IPS-18a (cell line): ENCODE measurements at regions not wholly inside any gene's neighbourhood (a gene's known extent, or its start where the extent isn't known, plus 50 kb on each side); places are given as distances from the start of the nearest gene placed in this dataset.
"Not testable (repeated sequence)": the region's sequence is repeated elsewhere in the genome, so short reads cannot be mapped to it uniquely, and the experiment has no call there.

ENCODE experiments used
- H3K27ac ChIP-seq: one replicate; pipeline ENCODE4 v1.5.1; 2013; ENCODE audit warnings: low read length
- H3K27me3 ChIP-seq: one replicate; pipeline ENCODE4 v1.6.1; 2013; ENCODE audit warnings: mild to moderate bottlenecking, low read length; ENCODE audit not compliant: control insufficient read depth, insufficient read depth
- H3K36me3 ChIP-seq: one replicate; pipeline ENCODE4 v1.6.1; 2013; ENCODE audit warnings: low read depth, low read length; ENCODE audit not compliant: control insufficient read depth
- H3K4me1 ChIP-seq: one replicate; pipeline ENCODE4 v1.6.1; 2013; ENCODE audit warnings: low read depth, low read length; ENCODE audit not compliant: control insufficient read depth
- H3K4me3 ChIP-seq: one replicate; pipeline ENCODE4 v1.5.1; 2013; ENCODE audit warnings: low read length
- H3K9ac ChIP-seq: one replicate; pipeline ENCODE4 v1.6.1; 2013; ENCODE audit warnings: mild to moderate bottlenecking, low read length, moderate library complexity
- H3K9me3 ChIP-seq: one replicate; pipeline ENCODE4 v1.6.1; 2013; ENCODE audit warnings: low read depth, low read length; ENCODE audit not compliant: control insufficient read depth

DNA sequence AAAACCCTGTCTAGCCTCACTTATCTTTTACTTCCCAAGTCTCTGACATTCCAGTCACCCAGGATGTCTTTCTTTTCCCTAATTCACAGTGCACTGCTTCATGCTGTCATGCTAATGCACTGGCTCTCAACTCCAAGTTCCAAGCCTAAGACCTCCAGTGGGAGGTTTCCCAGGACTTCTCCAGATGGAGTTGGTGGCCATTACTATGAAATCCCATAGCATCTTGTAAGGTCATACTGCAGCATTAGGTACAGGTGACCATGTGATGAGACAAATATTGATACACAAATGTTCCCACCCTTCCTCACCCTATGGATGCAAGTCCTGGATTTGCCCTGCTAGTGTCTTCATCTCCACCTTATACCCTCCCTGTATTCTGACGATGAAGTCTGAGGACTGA lies 138.6 kb upstream of the PRICKLE2 start:
- H3K9ac ChIP-seq: no peak overlapping the region
- H3K4me3 ChIP-seq: no peak overlapping the region
- H3K27ac ChIP-seq: no peak overlapping the region
- H3K27me3 ChIP-seq: no peaks in the 10 kb centered on the region
- H3K9me3 ChIP-seq: no peaks in the 10 kb centered on the region
- H3K4me1 ChIP-seq: peaks cover 3% of the 10 kb centered on the region
- no peaks in the 10 kb centered on the region for H3K36me3 ChIP-seq

DNA sequence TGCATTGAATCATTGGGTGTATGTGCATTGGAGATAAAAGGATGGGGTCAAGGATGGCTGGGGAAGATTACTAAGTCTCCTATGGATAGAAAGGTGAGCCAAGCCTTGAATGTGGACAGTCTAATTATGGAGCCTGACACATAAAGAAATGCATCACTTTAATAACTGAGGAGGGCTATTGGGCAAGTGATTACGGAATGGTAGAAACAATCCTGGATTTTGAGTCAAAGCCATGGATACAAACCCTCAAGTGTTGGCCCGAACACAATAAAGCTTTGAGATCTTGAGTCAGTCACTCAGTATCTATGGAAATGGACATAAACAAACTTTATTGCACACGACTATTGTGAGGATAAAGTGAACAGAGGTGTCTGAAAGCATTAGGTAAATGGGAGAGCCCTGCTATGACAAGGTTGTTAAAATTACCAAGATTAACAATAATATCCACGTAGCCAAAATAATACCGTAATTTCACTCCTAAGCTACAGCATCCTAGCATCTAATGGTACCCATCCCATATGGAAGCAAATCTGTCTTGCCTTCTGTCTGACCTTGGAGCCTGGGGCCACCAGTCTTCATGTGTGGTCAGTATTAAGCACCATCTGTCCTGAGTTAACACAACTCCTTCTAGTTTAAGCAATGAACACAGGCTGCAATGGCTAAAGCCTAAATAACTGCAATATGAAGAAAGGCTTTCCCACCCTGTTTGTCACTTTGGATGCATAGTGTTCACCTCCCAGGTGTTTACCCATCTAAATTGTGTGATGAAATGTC lies 136.9 kb upstream of the PRICKLE2 start:
- H3K27me3 ChIP-seq: no peaks in the 10 kb centered on the region
- no peaks in the 10 kb centered on the region for H3K36me3 ChIP-seq
- H3K9me3 ChIP-seq: no peaks in the 10 kb centered on the region
- peaks cover 5% of the 10 kb centered on the region for H3K4me1 ChIP-seq
- H3K27ac ChIP-seq: no peak overlapping the region
- no peak overlapping the region for H3K9ac ChIP-seq
- H3K4me3 ChIP-seq: no peak overlapping the region

DNA sequence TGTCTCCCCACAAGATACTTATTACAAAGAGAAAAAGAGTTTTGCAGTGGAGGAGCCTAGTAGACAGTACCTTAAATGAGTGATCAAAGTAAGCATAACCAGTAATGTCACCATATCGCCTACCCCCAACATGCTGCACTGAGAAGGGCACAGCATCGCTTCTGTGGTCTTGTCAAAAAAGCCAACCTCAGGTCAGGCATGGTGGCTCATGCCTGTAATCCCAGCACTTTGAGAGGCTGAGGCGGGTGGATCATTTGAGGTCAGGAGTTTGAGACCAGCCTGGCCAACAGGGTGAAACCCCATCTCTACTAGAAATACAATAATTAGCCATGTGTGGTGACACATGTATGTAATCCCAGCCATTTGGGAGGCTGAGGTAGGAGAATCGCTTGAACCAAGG lies 135.8 kb upstream of the PRICKLE2 start:
- H3K27ac ChIP-seq, H3K4me3 ChIP-seq, H3K27me3 ChIP-seq, H3K9me3 ChIP-seq, H3K4me1 ChIP-seq, H3K36me3 ChIP-seq, H3K9ac ChIP-seq: not testable (repeated sequence)

DNA sequence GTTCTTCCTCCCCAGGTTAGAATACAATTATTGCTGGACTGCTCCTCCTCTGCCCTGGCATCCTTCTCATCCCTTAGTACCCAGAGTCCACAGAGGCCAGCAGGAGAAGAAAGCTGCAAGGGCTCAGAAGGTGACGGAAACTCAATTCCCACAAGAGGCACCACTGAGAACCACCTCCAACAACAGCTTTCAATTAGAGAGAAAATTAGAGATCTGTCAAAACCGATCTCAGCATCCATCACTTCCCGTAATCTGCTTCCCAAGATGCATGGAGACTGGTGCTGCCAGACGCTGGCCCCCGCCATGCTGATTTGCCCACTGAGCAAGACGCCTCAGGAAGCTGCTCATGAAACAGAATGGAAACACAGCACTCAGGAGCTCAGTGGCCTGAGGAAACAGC lies 135.0 kb upstream of the PRICKLE2 start:
- Histone ChIP-seq H3K4me1 (peaks cover 5% of the 10 kb centered on the region), H3K36me3 (no peaks in the 10 kb centered on the region), H3K4me3 (no peak overlapping the region), H3K9ac (no peak overlapping the region), H3K27ac (no peak overlapping the region), H3K9me3 (no peaks in the 10 kb centered on the region), H3K27me3 (no peaks in the 10 kb centered on the region)

DNA sequence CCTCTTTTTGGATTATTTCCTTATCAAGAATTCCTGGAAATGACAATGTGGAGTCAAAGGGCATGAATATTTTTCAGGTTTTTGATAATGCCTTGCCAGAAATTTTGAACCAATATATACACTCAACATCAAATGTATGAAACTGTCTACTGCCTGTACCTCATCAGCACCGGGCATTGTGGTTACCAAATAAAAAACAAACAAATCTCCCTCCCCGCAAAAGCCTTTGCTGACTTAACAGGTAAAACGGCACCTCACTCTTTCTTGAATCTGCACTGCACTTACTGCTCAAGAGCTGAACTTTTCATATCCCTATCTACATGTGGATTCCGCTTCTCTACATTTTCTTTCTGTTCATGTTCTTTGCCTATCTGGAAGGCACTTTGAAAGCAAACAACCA lies 134.5 kb upstream of the PRICKLE2 start:
- Histone ChIP-seq H3K9me3 (no peaks in the 10 kb centered on the region), H3K4me3 (no peak overlapping the region), H3K27ac (no peak overlapping the region), H3K4me1 (peaks cover 5% of the 10 kb centered on the region), H3K9ac (no peak overlapping the region), H3K27me3 (no peaks in the 10 kb centered on the region), H3K36me3 (no peaks in the 10 kb centered on the region)

DNA sequence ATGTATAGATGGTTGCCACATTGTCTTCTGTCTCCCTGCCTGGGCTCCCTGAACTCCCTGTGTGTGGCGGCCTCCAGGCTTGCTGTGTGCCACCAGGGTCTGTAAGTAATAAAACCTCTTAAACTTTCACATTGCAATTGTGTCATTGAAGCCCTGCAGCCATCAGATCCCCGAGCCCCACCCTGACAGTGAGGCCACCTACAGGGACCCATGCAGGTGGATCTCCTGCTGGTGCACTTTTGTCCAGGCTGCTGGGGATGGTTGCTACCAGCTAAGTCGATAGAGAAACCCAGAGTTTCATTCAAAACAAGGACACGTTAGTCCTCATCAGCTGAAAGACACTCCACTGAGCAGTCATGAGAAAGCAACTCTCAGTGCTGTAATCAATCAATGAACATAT lies 133.6 kb upstream of the PRICKLE2 start:
- H3K9ac ChIP-seq: no peak overlapping the region

DNA sequence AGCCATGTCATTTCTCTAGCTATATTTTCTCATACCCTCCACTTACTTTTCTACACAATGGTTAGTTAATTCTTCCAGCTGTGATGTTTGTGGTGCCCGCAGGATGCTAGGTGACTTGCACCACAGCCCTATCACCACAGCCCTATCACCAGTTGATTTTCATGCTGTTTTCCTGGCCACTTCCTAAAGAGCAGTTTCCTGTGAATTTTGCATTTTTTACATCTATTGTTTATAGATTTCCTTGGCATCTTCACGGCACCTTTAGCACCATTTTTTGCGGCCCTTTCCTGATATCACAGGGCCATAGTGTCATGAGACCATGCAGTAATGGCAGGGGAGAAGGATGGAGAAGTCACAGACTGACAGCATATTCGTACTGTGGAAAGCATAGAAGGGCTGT lies 132.9 kb upstream of the PRICKLE2 start:
- Histone ChIP-seq H3K36me3 (no peaks in the 10 kb centered on the region), H3K4me3 (no peak overlapping the region), H3K27ac (no peak overlapping the region), H3K4me1 (peaks cover 5% of the 10 kb centered on the region), H3K9me3 (no peaks in the 10 kb centered on the region), H3K27me3 (no peaks in the 10 kb centered on the region), H3K9ac (no peak overlapping the region)

More for the DNA sequence above, 133.6 kb upstream of the PRICKLE2 start:
- no peaks in the 10 kb centered on the region for H3K9me3 ChIP-seq
- H3K36me3 ChIP-seq: no peaks in the 10 kb centered on the region
- H3K4me3 ChIP-seq: no peak overlapping the region
- H3K27ac ChIP-seq: no peak overlapping the region
- H3K4me1 ChIP-seq: peaks cover 5% of the 10 kb centered on the region
- no peaks in the 10 kb centered on the region for H3K27me3 ChIP-seq

DNA sequence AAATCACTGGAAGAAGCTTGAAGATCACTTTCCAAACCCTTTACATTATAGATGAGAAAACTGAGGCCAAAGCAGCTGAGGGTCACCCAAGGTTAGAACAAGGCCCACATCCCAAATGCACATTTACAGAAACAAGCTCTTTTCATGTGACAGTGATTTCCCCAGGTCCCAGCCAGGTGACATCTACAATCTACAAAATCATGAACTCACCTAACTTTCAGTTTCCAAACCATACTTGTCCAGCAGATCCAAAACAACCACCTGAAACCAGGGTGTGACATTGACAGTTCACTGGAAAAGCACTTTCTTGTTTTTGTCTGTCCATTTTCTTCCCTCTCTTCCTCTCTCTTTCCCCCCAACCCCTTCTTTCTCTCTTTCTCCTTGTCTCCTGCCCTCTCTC lies 132.2 kb upstream of the PRICKLE2 start:
- Histone ChIP-seq H3K4me1 (peaks cover 5% of the 10 kb centered on the region), H3K27ac (no peak overlapping the region), H3K4me3 (no peak overlapping the region), H3K9me3 (no peaks in the 10 kb centered on the region), H3K36me3 (no peaks in the 10 kb centered on the region), H3K27me3 (no peaks in the 10 kb centered on the region), H3K9ac (no peak overlapping the region)

DNA sequence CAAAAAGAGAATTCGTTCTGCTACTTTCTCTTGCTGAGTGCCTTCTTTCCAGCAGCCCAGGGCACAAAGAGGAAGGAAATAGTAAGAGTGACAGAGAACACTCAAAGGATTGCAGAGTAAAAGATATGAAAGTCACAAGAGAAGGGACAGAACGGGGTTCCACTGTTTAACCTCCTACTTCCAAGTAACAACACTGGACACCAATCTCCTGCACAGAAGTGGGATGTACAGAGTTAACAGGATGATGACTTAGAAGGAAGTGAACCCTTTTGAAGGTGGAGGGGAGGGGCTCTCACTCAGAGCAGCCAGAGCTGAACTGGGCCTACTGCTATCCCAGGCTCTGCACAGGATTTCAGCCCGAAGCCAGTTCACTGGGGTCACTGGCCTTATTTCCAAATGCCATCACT lies 130.1 kb upstream of the PRICKLE2 start:
- Histone ChIP-seq H3K4me1 (peaks cover 5% of the 10 kb centered on the region), H3K27ac (no peak overlapping the region), H3K9me3 (no peaks in the 10 kb centered on the region), H3K4me3 (no peak overlapping the region), H3K27me3 (no peaks in the 10 kb centered on the region), H3K9ac (no peak overlapping the region), H3K36me3 (no peaks in the 10 kb centered on the region)

DNA sequence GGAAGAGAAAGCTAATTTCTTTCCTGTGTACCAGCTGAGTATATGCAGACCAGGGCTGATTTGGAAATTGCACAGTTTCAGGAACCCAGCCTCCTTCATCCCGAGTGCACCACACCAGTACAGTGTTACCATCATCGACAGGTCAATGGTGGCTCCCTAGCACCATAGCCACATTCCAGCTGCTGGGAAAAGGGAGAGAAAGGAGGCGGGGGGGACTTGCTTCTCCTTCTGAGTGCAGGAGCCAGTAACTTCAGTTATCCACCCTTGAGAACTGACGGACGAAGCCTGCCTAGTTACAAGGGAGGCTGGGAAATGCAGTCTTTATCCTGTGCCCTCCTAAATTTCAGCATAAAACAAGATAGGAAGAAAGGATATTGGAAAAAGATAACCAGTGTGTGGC lies 129.7 kb upstream of the PRICKLE2 start:
- Histone ChIP-seq H3K27ac (no peak overlapping the region), H3K9me3 (no peaks in the 10 kb centered on the region), H3K36me3 (no peaks in the 10 kb centered on the region), H3K4me1 (peaks cover 5% of the 10 kb centered on the region), H3K4me3 (no peak overlapping the region), H3K27me3 (no peaks in the 10 kb centered on the region), H3K9ac (no peak overlapping the region)

DNA sequence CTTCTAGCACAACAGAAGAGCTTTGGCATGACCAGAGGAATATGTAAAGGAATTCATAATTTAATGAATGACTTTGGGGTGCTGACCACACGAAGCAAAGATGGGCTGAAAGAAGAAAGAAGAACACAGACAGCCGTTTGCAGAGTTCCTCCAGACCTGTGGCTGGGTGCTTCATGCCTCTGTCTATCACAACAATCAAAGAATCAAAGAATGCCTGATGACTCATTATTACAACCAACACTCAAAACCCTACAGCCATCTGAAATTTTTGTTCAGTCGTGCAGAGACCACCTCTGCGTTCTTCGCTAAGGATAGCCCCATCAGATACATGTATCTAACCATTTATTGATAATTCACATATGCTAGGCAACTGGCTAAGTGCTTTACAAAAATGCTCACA lies 129.0 kb upstream of the PRICKLE2 start:
- Histone ChIP-seq H3K36me3 (no peaks in the 10 kb centered on the region), H3K27me3 (no peaks in the 10 kb centered on the region), H3K27ac (no peak overlapping the region), H3K9ac (no peak overlapping the region), H3K9me3 (no peaks in the 10 kb centered on the region), H3K4me1 (peaks cover 5% of the 10 kb centered on the region), H3K4me3 (no peak overlapping the region)

DNA sequence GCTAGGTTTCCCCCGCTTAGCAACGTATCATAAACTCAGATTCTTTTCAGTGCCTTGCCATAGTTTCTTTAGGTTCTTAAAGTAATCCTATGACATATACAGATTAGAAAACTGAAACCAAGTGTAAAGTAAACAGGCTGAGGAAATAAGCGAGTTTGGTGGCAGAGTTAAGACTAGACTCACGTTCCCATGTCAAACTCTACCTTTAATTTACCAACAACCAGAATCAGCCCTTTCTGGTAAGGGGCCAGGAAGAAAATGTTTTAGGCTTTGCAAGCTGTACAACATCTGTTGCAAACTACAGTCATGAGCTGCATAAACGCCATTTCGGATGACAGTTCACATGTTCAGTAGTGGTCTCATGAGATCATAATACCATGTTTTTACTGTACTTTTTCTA lies 128.0 kb upstream of the PRICKLE2 start:
- Histone ChIP-seq H3K4me1 (no peaks in the 10 kb centered on the region), H3K27ac (no peak overlapping the region), H3K9me3 (no peaks in the 10 kb centered on the region), H3K4me3 (no peak overlapping the region), H3K36me3 (no peaks in the 10 kb centered on the region), H3K27me3 (no peaks in the 10 kb centered on the region), H3K9ac (no peak overlapping the region)
